Lung (tissue), 11 donors: ENCODE measurements at regions not wholly inside any gene's neighbourhood (a gene's known extent, or its start where the extent isn't known, plus 50 kb on each side); places are given as distances from the start of the nearest gene placed in this dataset.

Experiments used
- ATAC-seq: fragments of 200-7000 bp; cut with Tn5 transposase; one replicate; pipeline ENCODE4 v1.9.1; 2020; ENCODE audit warnings: moderate number of reproducible peaks; ENCODE audit not compliant: insufficient read depth, low FRiP score
- DNase-seq, 3 donors: peaks; one replicate each; pipeline ENCODE4 v3.0.0-alpha.2; 2013 to 2017
- H3K27ac ChIP-seq, 2 donors: one replicate each; pipeline ENCODE4 v1.5.1; 2013; ENCODE audit warnings: mild to moderate bottlenecking in 2 of 2, moderate library complexity in 2 of 2, control low read depth in 1 of 2, inconsistent platforms in 1 of 2, low read depth in 1 of 2, low read length in 1 of 2
- H3K27me3 ChIP-seq, 3 donors: one replicate each; pipeline ENCODE4 v1.5.1; 2013; ENCODE audit warnings: low read length in 2 of 3; ENCODE audit not compliant: control insufficient read depth in 3 of 3, insufficient read depth in 3 of 3
- H3K36me3 ChIP-seq, 4 donors: one replicate each; pipeline ENCODE4 v1.5.1; 2013; ENCODE audit warnings: low read length in 4 of 4, mild to moderate bottlenecking in 1 of 4, moderate library complexity in 1 of 4; ENCODE audit not compliant: control insufficient read depth in 4 of 4, insufficient read depth in 4 of 4
- H3K4me1 ChIP-seq, 5 donors: one replicate each; pipeline ENCODE4 v1.5.1; 2013; ENCODE audit warnings: low read length in 5 of 5, mild to moderate bottlenecking in 2 of 5, moderate library complexity in 1 of 5; ENCODE audit not compliant: control insufficient read depth in 5 of 5, insufficient read depth in 5 of 5
- H3K4me3 ChIP-seq: one replicate; pipeline ENCODE4 v1.5.1; 2013; ENCODE audit warnings: mild to moderate bottlenecking, control low read depth, moderate library complexity
- H3K9ac ChIP-seq, 2 donors: one replicate each; pipeline ENCODE4 v1.5.1; 2013; ENCODE audit warnings: low read length in 2 of 2, control low read depth in 1 of 2; ENCODE audit not compliant: insufficient read depth in 1 of 2
- H3K9me3 ChIP-seq, 4 donors: one replicate each; pipeline ENCODE4 v1.5.1; 2013; ENCODE audit warnings: low read length in 3 of 4, mild to moderate bottlenecking in 1 of 4, moderate library complexity in 1 of 4; ENCODE audit not compliant: control insufficient read depth in 4 of 4, insufficient read depth in 3 of 4
- CTCF ChIP-seq: IDR thresholded peaks from 2 replicates; pipeline ENCODE4 v1.5.1; 2012; ENCODE audit warnings: mild to moderate bottlenecking; ENCODE audit errors: control extremely low read depth, extremely low read depth
- WGBS, 2 donors: extraction: QIAGEN DNeasy Blood & Tissue Kit; methylation state at CpG; one replicate each; pipeline ENCODE4 v1.1.7; 2013; 5-methylcytosine and 5-hydroxymethylcytosine counted together
- donor health status: control.
- donor health status: control.
- donor health status: Bipolar disorder and iron deficiency.
- donor health status: healthy.
- donor health status: DM: yes; HTN: yes; CAD: no.

GRCh38 chr11:37688456-37688855 lies 1090.4 kb upstream of the RAG2 start:
- Histone ChIP-seq H3K36me3 (no peaks in the 10 kb centered on the region), H3K9me3 (no peaks in the 10 kb centered on the region), H3K27ac (no peak overlapping the region), H3K9ac (no peak overlapping the region), H3K4me1 (no peaks in the 10 kb centered on the region), H3K27me3 (no peaks in the 10 kb centered on the region), H3K4me3 (no peak overlapping the region)
- DNase-seq (no peak), ATAC-seq (no peak)
- 46 to 47% methylated on average over 2 of the region's 2 CpGs for WGBS, 2 donors
- no peak for TF ChIP-seq CTCF

- DNase-seq = no peak
- TF ChIP-seq CTCF = no peak
- H3K27ac ChIP-seq = no peak overlapping the region
- H3K9ac ChIP-seq = no peak overlapping the region
- no peaks in the 10 kb centered on the region for H3K36me3 ChIP-seq
- no peaks in the 10 kb centered on the region for H3K9me3 ChIP-seq
- H3K4me1 ChIP-seq = no peaks in the 10 kb centered on the region
- H3K4me3 ChIP-seq = no peak overlapping the region
- ATAC-seq = no peak
- no peaks in the 10 kb centered on the region for H3K27me3 ChIP-seq
Measured at GRCh38 chr11:37687130-37687529, 1089.1 kb upstream of the RAG2 start.

DNA sequence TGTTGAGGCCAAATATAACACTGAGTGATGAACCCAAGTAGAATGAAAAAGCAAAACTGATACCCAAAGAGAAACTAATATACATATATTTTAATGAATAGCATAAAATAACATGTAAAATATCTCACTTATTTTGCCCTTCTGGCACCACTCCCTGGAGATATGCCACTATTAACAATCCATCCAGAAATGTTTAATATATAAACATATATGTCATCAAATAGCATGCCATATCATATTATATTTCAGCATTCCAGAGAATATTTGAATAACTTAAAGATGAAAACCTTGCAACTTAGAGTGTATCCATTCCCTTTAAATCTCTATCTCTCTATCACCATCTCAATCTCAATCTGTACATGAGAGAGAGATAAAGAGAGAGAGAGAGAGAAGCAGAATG lies 1073.3 kb upstream of the RAG2 start:
- ATAC-seq = no peak
- no peaks in the 10 kb centered on the region for H3K4me1 ChIP-seq

More for the DNA sequence above, 1073.3 kb upstream of the RAG2 start:
- H3K9me3 ChIP-seq = no peaks in the 10 kb centered on the region
- DNase-seq = no peak
- no peaks in the 10 kb centered on the region for H3K27me3 ChIP-seq
- H3K4me3 ChIP-seq = no peak overlapping the region
- H3K27ac ChIP-seq = no peak overlapping the region
- no peak overlapping the region for H3K9ac ChIP-seq
- TF ChIP-seq CTCF = no peak
- no peaks in the 10 kb centered on the region for H3K36me3 ChIP-seq
